ENCODE measurements at regions not wholly inside any gene's neighbourhood (a gene's known extent, or its start where the extent isn't known, plus 50 kb on each side); places are given as distances from the start of the nearest gene placed in this dataset.
"Not testable (repeated sequence)": the region's sequence is repeated elsewhere in the genome, so short reads cannot be mapped to it uniquely, and the experiment has no call there.

- no peak for TF ChIP-seq CTCF (IDR thresholded peaks at IDR 0.05; ENCODE audit: control insufficient read depth, extremely low read depth, insufficient read depth)
- no peak overlapping the region for H3K4me3 ChIP-seq (ENCODE audit: low read depth, low read length)
- DNase-seq (ENCODE audit: low read depth): no peak
These were observed 315.8 kb downstream of the CYRIA start for GRCh38 chr2:16349811-16350210.

- no peak for DNase-seq (ENCODE audit: low read depth)
- TF ChIP-seq CTCF (IDR thresholded peaks at IDR 0.05; ENCODE audit: control insufficient read depth, extremely low read depth, insufficient read depth): no peak
- H3K4me3 ChIP-seq (ENCODE audit: low read depth, low read length): no peak overlapping the region
These were observed 316.7 kb downstream of the CYRIA start for GRCh38 chr2:16348821-16349515.

GRCh38 chr2:16346671-16347070, 319.0 kb downstream of the CYRIA start:
- no peak for TF ChIP-seq CTCF (IDR thresholded peaks at IDR 0.05; ENCODE audit: control insufficient read depth, extremely low read depth, insufficient read depth)
- H3K4me3 ChIP-seq (ENCODE audit: low read depth, low read length): no peak overlapping the region
- no peak for DNase-seq (ENCODE audit: low read depth)

GRCh38 chr2:16345231-16345630, 320.4 kb downstream of the CYRIA start:
- not testable (repeated sequence) for H3K4me3 ChIP-seq (ENCODE audit: low read depth, low read length); DNase-seq (ENCODE audit: low read depth)

- no peak for DNase-seq (ENCODE audit: low read depth)
- TF ChIP-seq CTCF (IDR thresholded peaks at IDR 0.05; ENCODE audit: control insufficient read depth, extremely low read depth, insufficient read depth): no peak
- H3K4me3 ChIP-seq (ENCODE audit: low read depth, low read length): no peak overlapping the region
These were observed 326.4 kb downstream of the CYRIA start for GRCh38 chr2:16339206-16339605.

GRCh38 chr2:16338026-16338425, 327.6 kb downstream of the CYRIA start:
- no peak for DNase-seq (ENCODE audit: low read depth)
- TF ChIP-seq CTCF (IDR thresholded peaks at IDR 0.05; ENCODE audit: control insufficient read depth, extremely low read depth, insufficient read depth): no peak

GRCh38 chr2:16336916-16337315, 328.7 kb downstream of the CYRIA start:
- DNase-seq (ENCODE audit: low read depth): no peak
- no peak for TF ChIP-seq CTCF (IDR thresholded peaks at IDR 0.05; ENCODE audit: control insufficient read depth, extremely low read depth, insufficient read depth)
- H3K4me3 ChIP-seq (ENCODE audit: low read depth, low read length): no peak overlapping the region

More at GRCh38 chr2:16338026-16338425, 327.6 kb downstream of the CYRIA start:
- no peak overlapping the region for H3K4me3 ChIP-seq (ENCODE audit: low read depth, low read length)

Measured in LNCaP clone FGC (cell line).